Body of pancreas (tissue), 4 donors: ENCODE measurements at regions not wholly inside any gene's neighbourhood (a gene's known extent, or its start where the extent isn't known, plus 50 kb on each side); places are given as distances from the start of the nearest gene placed in this dataset.

Experiments used
- ATAC-seq: fragments of 150-250 bp; one replicate; pipeline ENCODE4 v1.9.1; 2016
- DNase-seq, 4 donors: peaks; one replicate each; pipeline ENCODE4 v3.0.0-alpha.2; 2019
- H3K27ac ChIP-seq, 4 donors: fragments of 200-600 bp; sonication (generic); 1 replicate in 3 of 4; 2 replicates in 1 of 4; pipeline versions ENCODE4 v1.5.1 to v1.6.1; 2016 to 2019; ENCODE audit warnings: mild to moderate bottlenecking in 1 of 4, mixed read lengths in 1 of 4, moderate library complexity in 1 of 4
- H3K27me3 ChIP-seq, 2 donors: fragments of 200-600 bp; sonication (generic); one replicate each; pipeline ENCODE4 v1.6.0; 2016; ENCODE audit warnings: mild to moderate bottlenecking in 1 of 2
- H3K36me3 ChIP-seq, 2 donors: fragments of 200-600 bp; sonication (generic); replicated peaks in 1 of 2; 2 replicates each; pipeline ENCODE4 v1.5.1; 2016; ENCODE audit warnings: low read depth in 2 of 2; ENCODE audit not compliant: insufficient read depth in 1 of 2
- H3K4me1 ChIP-seq: fragments of 200-600 bp; sonication (generic); one replicate; pipeline ENCODE4 v1.6.0; 2016
- H3K4me3 ChIP-seq, 2 donors: fragments of 200-600 bp; sonication (generic); 1 replicate in 1 of 2; 2 replicates in 1 of 2; pipeline ENCODE4 v1.5.1; 2016 to 2019
- H3K9me3 ChIP-seq, 3 donors: fragments of 200-600 bp; sonication (generic); 1 replicate in 2 of 3; 2 replicates in 1 of 3; pipeline ENCODE4 v1.5.1; 2016
- CTCF ChIP-seq, 7 experiments: fragments of 450-650 bp in 4 of 7; fragments of 200-600 bp in 3 of 7; sonication (generic) in 3 of 7; IDR thresholded peaks; one replicate each; pipeline ENCODE4 v1.5.1; 2016 to 2019; ENCODE audit warnings: antibody characterized with exemption in 7 of 7
- POLR2A ChIP-seq, 3 donors: fragments of 450-650 bp; IDR thresholded peaks; one replicate each; pipeline ENCODE4 v1.6.1; 2016; ENCODE audit warnings: antibody characterized with exemption in 3 of 3, mild to moderate bottlenecking in 2 of 3
- WGBS, 2 donors: methylation state at CpG; one replicate each; pipeline ENCODE4 v1.1.5; 2017; 5-methylcytosine and 5-hydroxymethylcytosine counted together
- intact Hi-C: fragments of 100-400 bp; cut with DNase I; formaldehyde crosslinking; loops from one replicate; pipeline ENCODE4 v1.15.1; 2023

DNA sequence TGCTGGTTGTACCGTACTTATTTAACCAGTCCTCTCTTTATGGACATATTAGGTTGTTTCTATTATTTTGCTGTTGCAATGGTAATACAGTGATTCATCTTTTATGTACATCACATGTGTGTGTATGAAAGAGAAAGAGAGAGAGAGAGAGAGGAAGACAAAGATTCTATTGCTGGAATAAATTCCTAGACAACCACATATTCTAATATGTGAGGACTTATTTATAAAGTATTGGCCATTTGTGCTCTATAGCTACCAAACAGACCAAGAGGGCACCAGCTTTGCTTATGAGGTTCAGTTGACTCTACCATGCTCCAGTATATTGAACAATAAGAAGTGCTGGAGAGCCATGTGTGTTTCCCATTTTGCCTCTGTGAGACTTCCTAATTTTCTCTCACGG lies 513.5 kb downstream of the DMAC1 start:
- DNase-seq: no peak
- intact Hi-C loops: no loop called here
- Histone ChIP-seq H3K27me3 (no peaks in the 10 kb centered on the region), H3K4me3 (no peak overlapping the region), H3K4me1 (no peaks in the 10 kb centered on the region), H3K27ac (no peak overlapping the region), H3K36me3 (no peaks in the 10 kb centered on the region), H3K9me3 (no peaks in the 10 kb centered on the region)
- 29 to 56% methylated on average over 2 of the region's 2 CpGs for WGBS, 2 donors
- no peak for TF ChIP-seq CTCF (IDR thresholded peaks at IDR 0.05)
- TF ChIP-seq POLR2A (IDR thresholded peaks at IDR 0.05): no peak
- ATAC-seq: no peak

GRCh38 chr9:7285199-7285598 lies 514.4 kb downstream of the DMAC1 start:
- WGBS, 2 donors: 25 to 41% methylated on average over 5 of the region's 5 CpGs
- no peaks in the 10 kb centered on the region for H3K4me1 ChIP-seq
- H3K27ac ChIP-seq: no peak overlapping the region
- H3K27me3 ChIP-seq: no peaks in the 10 kb centered on the region
- TF ChIP-seq CTCF (IDR thresholded peaks at IDR 0.05): no peak
- H3K36me3 ChIP-seq: no peaks in the 10 kb centered on the region
- ATAC-seq (no peak), DNase-seq (no peak)
- H3K9me3 ChIP-seq: no peaks in the 10 kb centered on the region
- no peak overlapping the region for H3K4me3 ChIP-seq
- intact Hi-C loops: no loop called here

DNA sequence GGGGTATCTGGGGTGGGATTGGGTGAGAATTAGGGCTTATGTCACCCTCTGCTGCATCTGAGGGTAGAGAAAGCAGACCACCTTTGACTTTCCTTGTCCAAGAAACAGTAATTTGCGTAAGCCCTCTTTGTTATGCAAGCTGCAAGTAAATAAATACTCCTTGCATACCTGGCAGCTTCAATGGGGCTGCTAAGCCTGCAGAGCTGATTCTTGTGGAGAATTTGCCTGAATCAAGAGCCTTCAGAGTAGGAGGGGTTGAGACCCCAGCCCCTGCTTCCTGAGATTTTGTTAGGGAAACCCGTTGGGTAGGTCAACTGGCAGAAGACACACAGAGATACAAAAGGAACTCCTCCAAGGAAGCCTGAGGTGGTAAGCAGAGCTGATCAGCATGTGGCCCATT lies 515.1 kb downstream of the DMAC1 start:
- intact Hi-C loops: no loop called here
- TF ChIP-seq CTCF (IDR thresholded peaks at IDR 0.05) (no peak), POLR2A (IDR thresholded peaks at IDR 0.05) (no peak)

DNA sequence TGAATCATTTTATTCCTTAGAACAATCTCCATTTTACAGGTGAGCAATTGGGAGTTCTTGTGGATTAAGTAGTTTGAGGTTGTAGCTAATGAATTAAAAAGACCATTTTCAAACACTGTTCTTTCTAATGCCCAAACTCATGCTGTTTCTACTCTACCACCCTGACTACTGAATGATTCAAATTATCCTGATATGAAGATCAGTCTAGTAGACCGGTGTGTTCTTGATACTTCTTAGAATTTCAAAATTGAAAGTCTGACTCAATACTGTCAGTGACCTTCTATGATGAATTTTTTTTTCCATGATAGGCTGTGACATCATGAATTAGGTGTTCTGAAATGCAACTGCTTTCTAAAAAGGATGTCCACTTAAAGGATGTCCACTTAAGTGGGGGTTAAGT lies 515.5 kb downstream of the DMAC1 start:
- DNase-seq (no peak), ATAC-seq (no peak)
- TF ChIP-seq POLR2A (IDR thresholded peaks at IDR 0.05) (no peak), CTCF (IDR thresholded peaks at IDR 0.05) (no peak)
- intact Hi-C loops: no loop called here
- no peaks in the 10 kb centered on the region for H3K27me3 ChIP-seq
- no peaks in the 10 kb centered on the region for H3K9me3 ChIP-seq
- no peak overlapping the region for H3K4me3 ChIP-seq
- H3K36me3 ChIP-seq: no peaks in the 10 kb centered on the region
- H3K27ac ChIP-seq: no peak overlapping the region
- no peaks in the 10 kb centered on the region for H3K4me1 ChIP-seq
- 79 to 85% methylated on average over 1 of the region's 1 CpG for WGBS, 2 donors

More for the DNA sequence above, 515.1 kb downstream of the DMAC1 start:
- no peak overlapping the region for H3K27ac ChIP-seq
- ATAC-seq (no peak), DNase-seq (no peak)
- H3K4me3 ChIP-seq: no peak overlapping the region
- no peaks in the 10 kb centered on the region for H3K4me1 ChIP-seq
- WGBS, 2 donors: 31 to 39% methylated on average over 2 of the region's 2 CpGs
- no peaks in the 10 kb centered on the region for H3K36me3 ChIP-seq
- no peaks in the 10 kb centered on the region for H3K27me3 ChIP-seq
- H3K9me3 ChIP-seq: no peaks in the 10 kb centered on the region

- Histone ChIP-seq H3K36me3 (no peaks in the 10 kb centered on the region), H3K27ac (no peak overlapping the region), H3K27me3 (no peaks in the 10 kb centered on the region), H3K4me3 (no peak overlapping the region), H3K4me1 (no peaks in the 10 kb centered on the region), H3K9me3 (peaks cover 0 to 6% (median 0%) of the 10 kb centered on the region in 3 donors)
- no peak for ATAC-seq
- WGBS, 2 donors: 44% methylated on average over 5 of the region's 5 CpGs
- TF ChIP-seq CTCF (IDR thresholded peaks at IDR 0.05): peak in 6 of 7 experiments; percentile 10 to 47 (median 31)
- TF ChIP-seq POLR2A (IDR thresholded peaks at IDR 0.05): no peak
- peak in 2 of 4 donors; percentile 18 for DNase-seq
- intact Hi-C loops: no loop called here
Measured at GRCh38 chr9:7273575-7273974, 515.8 kb downstream of the KDM4C start.
